Hepatic stellate cell (primary cell): ENCODE measurements at regions not wholly inside any gene's neighbourhood (a gene's known extent, or its start where the extent isn't known, plus 50 kb on each side); places are given as distances from the start of the nearest gene placed in this dataset.
"Not testable (repeated sequence)": the region's sequence is repeated elsewhere in the genome, so short reads cannot be mapped to it uniquely, and the experiment has no call there.

ENCODE experiments used
- DNase-seq: peaks from one replicate; pipeline ENCODE4 v3.0.0; 2011; ENCODE audit warnings: low spot score

GRCh38 chr16:77066896-77067496 is 124.0 kb upstream of the MON1B start:
- DNase-seq = no peak

GRCh38 chr16:77067900-77068299 is 123.1 kb upstream of the MON1B start:
- no peak for DNase-seq

- no peak for DNase-seq
Observed at GRCh38 chr16:77068402-77068801, 122.6 kb upstream of the MON1B start.

- DNase-seq = no peak
Observed at GRCh38 chr16:77069929-77070328, 121.1 kb upstream of the MON1B start.

- DNase-seq = no peak
Observed at GRCh38 chr16:77070683-77071082, 120.3 kb upstream of the MON1B start.

- no peak for DNase-seq
Observed at GRCh38 chr16:77076839-77077238, 114.2 kb upstream of the MON1B start.

GRCh38 chr16:77077256-77077922 is 113.6 kb upstream of the MON1B start:
- DNase-seq = no peak

GRCh38 chr16:77085981-77086380 is 105.0 kb upstream of the MON1B start:
- DNase-seq = no peak

GRCh38 chr16:77090062-77090461 is 100.9 kb upstream of the MON1B start:
- DNase-seq = no peak

- DNase-seq = no peak
Observed at GRCh38 chr16:77093309-77093708, 97.7 kb upstream of the MON1B start.

GRCh38 chr16:77093999-77094398 is 97.0 kb upstream of the MON1B start:
- no peak for DNase-seq

- DNase-seq = no peak
Observed at GRCh38 chr16:77111056-77111565, 79.9 kb upstream of the MON1B start.

- DNase-seq = no peak
Observed at GRCh38 chr16:77112746-77113145, 78.2 kb upstream of the MON1B start.

- no peak for DNase-seq
Observed at GRCh38 chr16:77113835-77114234, 77.2 kb upstream of the MON1B start.

- DNase-seq = not testable (repeated sequence)
Observed at GRCh38 chr16:77114361-77114760, 76.6 kb upstream of the MON1B start.

- no peak for DNase-seq
Observed at GRCh38 chr16:77116856-77117255, 74.1 kb upstream of the MON1B start.

- DNase-seq = no peak
Observed at GRCh38 chr16:77117707-77118106, 73.3 kb upstream of the MON1B start.

- DNase-seq = no peak
Observed at GRCh38 chr16:77131398-77131797, 59.6 kb upstream of the MON1B start.

GRCh38 chr16:77132051-77132618 is 58.9 kb upstream of the MON1B start:
- no peak for DNase-seq

GRCh38 chr16:77133706-77134105 is 57.3 kb upstream of the MON1B start:
- no peak for DNase-seq

GRCh38 chr16:77137045-77137444 is 53.9 kb upstream of the MON1B start:
- no peak for DNase-seq
